ENCODE measurements at regions not wholly inside any gene's neighbourhood (a gene's known extent, or its start where the extent isn't known, plus 50 kb on each side); places are given as distances from the start of the nearest gene placed in this dataset.

- TF ChIP-seq CTCF (IDR thresholded peaks at IDR 0.05) (no peak), POLR2AphosphoS5 (IDR thresholded peaks at IDR 0.05) (no peak), POLR2A (IDR thresholded peaks at IDR 0.05) (no peak)
These were observed 233.0 kb upstream of the TCERG1L start for GRCh38 chr10:131544495-131544894.

Data from suprapubic skin (tissue), 4 donors.